Ovary (tissue), 1 donor: ENCODE measurements at regions not wholly inside any gene's neighbourhood (a gene's known extent, or its start where the extent isn't known, plus 50 kb on each side); places are given as distances from the start of the nearest gene placed in this dataset.

ENCODE experiments used
- EP300 ChIP-seq: sonication (generic); formaldehyde crosslinking; IDR thresholded peaks from one replicate; pipeline ENCODE4 v1.6.1; 2017; ENCODE audit warnings: antibody characterized with exemption
- POLR2A ChIP-seq: fragments of 450-650 bp; IDR thresholded peaks from one replicate; pipeline ENCODE4 v1.6.1; 2017; ENCODE audit warnings: antibody characterized with exemption, mild to moderate bottlenecking, moderate library complexity

GRCh38 chr5:5929291-5930020 lies 448.9 kb downstream of the MED10 start:
- no peak for TF ChIP-seq EP300
- TF ChIP-seq POLR2A, result no peak
